ENCODE measurements at regions not wholly inside any gene's neighbourhood (a gene's known extent, or its start where the extent isn't known, plus 50 kb on each side); places are given as distances from the start of the nearest gene placed in this dataset.
"Not testable (repeated sequence)": the region's sequence is repeated elsewhere in the genome, so short reads cannot be mapped to it uniquely, and the experiment has no call there.

DNA sequence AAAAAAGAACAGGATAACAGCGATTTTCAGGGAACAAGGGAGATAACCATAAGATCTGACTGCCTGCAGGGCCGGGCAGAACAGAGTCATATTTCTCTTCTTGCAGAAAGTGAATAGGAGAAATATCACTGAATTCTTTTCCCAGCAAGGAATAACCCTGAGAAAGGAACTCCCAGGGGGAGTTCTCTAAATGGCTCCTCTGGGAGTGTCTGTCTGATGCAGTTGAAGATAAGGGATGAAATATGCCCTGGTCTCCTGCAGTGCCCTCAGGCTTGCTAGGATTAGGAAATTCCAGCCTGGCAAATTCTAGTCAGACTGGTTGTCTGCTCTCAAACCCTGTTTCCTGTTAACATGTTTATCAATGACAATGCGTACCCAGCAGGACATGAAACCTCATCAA lies 830.8 kb upstream of the TMEFF2 start:
- H3K36me3 ChIP-seq (ENCODE audit: control insufficient read depth in 1 of 2, insufficient read depth in 2 of 2, low read length in 2 of 2); H3K27ac ChIP-seq (ENCODE audit: low read depth, low read length); H3K9me3 ChIP-seq (ENCODE audit: control insufficient read depth in 1 of 2, low read length in 2 of 2); H3K27me3 ChIP-seq (ENCODE audit: control insufficient read depth in 1 of 2, insufficient read depth in 2 of 2, low read length in 2 of 2); H3K9ac ChIP-seq (ENCODE audit: low read depth in 1 of 2, low read length in 2 of 2); H3K4me3 ChIP-seq (ENCODE audit: low read depth in 1 of 2, low read length in 2 of 2); H3K4me1 ChIP-seq (ENCODE audit: control insufficient read depth in 1 of 2, insufficient read depth in 2 of 2, low read length in 2 of 2): not testable (repeated sequence)

DNA sequence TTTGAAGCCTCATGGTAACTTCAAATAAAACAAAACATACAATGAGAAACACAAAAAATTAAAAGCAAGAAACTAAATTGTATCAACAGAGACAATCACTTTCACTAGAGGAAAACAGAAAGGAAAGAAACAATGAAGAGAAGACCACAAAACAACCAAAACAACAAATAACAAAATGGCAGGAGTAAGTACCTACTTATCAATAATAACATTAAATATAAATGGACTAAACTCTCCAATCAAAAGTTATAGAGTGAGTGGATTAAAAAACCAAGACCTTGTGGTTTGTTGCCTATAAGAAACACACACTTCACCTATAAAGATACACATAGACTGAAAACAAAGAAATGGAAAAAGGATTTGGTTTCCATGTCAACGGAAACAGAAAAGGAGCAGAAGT lies 830.1 kb upstream of the TMEFF2 start:
- Histone ChIP-seq H3K4me3 (ENCODE audit: low read depth in 1 of 2, low read length in 2 of 2) (no peak overlapping the region), H3K27me3 (ENCODE audit: control insufficient read depth in 1 of 2, insufficient read depth in 2 of 2, low read length in 2 of 2) (no peaks in the 10 kb centered on the region), H3K4me1 (ENCODE audit: control insufficient read depth in 1 of 2, insufficient read depth in 2 of 2, low read length in 2 of 2) (no peaks in the 10 kb centered on the region), H3K27ac (ENCODE audit: low read depth, low read length) (no peak overlapping the region), H3K9me3 (ENCODE audit: control insufficient read depth in 1 of 2, low read length in 2 of 2) (peaks cover 0 to 2% of the 10 kb centered on the region in 2 donors), H3K9ac (ENCODE audit: low read depth in 1 of 2, low read length in 2 of 2) (no peak overlapping the region), H3K36me3 (ENCODE audit: control insufficient read depth in 1 of 2, insufficient read depth in 2 of 2, low read length in 2 of 2) (no peaks in the 10 kb centered on the region)

DNA sequence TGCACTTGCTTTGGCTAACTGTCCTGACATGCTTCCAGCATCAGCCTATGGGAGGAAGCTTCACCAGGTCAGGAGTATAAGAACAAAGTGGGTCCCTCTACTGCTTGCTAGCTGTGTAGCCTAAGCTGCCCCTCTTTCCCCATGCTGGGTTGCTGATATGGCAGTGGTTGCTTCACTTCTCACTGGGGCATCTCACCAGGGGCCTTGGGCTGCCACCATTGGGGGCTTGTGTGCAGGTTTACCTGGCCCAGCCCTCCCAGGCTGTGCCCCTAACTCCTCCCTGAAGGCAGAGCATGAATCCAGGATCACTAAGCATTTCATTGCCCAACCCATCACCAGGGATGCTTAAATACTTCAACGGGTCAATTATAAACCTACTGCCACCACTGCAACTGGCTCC lies 817.1 kb upstream of the TMEFF2 start:
- Histone ChIP-seq H3K9ac (ENCODE audit: low read depth in 1 of 2, low read length in 2 of 2) (no peak overlapping the region), H3K27me3 (ENCODE audit: control insufficient read depth in 1 of 2, insufficient read depth in 2 of 2, low read length in 2 of 2) (no peaks in the 10 kb centered on the region), H3K27ac (ENCODE audit: low read depth, low read length) (no peak overlapping the region), H3K36me3 (ENCODE audit: control insufficient read depth in 1 of 2, insufficient read depth in 2 of 2, low read length in 2 of 2) (no peaks in the 10 kb centered on the region), H3K4me3 (ENCODE audit: low read depth in 1 of 2, low read length in 2 of 2) (no peak overlapping the region), H3K4me1 (ENCODE audit: control insufficient read depth in 1 of 2, insufficient read depth in 2 of 2, low read length in 2 of 2) (no peaks in the 10 kb centered on the region), H3K9me3 (ENCODE audit: control insufficient read depth in 1 of 2, low read length in 2 of 2) (no peaks in the 10 kb centered on the region)

DNA sequence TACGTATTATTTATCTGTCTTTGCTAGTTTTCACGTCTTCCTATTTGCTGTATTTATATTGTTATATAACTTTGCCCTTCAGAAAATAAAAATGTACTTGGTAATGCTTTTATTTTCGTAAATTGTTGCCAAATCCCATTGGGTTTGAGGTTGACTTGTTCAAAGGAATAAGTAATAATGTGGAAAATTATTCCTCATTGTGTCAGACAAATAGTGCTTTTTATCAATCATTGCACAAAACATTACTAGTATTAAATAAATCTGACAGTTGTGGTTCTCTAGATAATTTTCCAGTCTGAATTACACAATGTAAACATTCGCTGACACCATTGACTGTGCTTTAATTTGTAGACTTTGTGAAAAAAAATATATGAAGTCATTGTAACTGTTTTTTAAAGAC lies 798.3 kb upstream of the TMEFF2 start:
- H3K36me3 ChIP-seq (ENCODE audit: control insufficient read depth in 1 of 2, insufficient read depth in 2 of 2, low read length in 2 of 2), result no peaks in the 10 kb centered on the region
- no peak overlapping the region for H3K27ac ChIP-seq (ENCODE audit: low read depth, low read length)
- no peaks in the 10 kb centered on the region for H3K4me1 ChIP-seq (ENCODE audit: control insufficient read depth in 1 of 2, insufficient read depth in 2 of 2, low read length in 2 of 2)
- no peaks in the 10 kb centered on the region for H3K9me3 ChIP-seq (ENCODE audit: control insufficient read depth in 1 of 2, low read length in 2 of 2)
- H3K9ac ChIP-seq (ENCODE audit: low read depth in 1 of 2, low read length in 2 of 2), result no peak overlapping the region
- no peak overlapping the region for H3K4me3 ChIP-seq (ENCODE audit: low read depth in 1 of 2, low read length in 2 of 2)
- H3K27me3 ChIP-seq (ENCODE audit: control insufficient read depth in 1 of 2, insufficient read depth in 2 of 2, low read length in 2 of 2), result no peaks in the 10 kb centered on the region

DNA sequence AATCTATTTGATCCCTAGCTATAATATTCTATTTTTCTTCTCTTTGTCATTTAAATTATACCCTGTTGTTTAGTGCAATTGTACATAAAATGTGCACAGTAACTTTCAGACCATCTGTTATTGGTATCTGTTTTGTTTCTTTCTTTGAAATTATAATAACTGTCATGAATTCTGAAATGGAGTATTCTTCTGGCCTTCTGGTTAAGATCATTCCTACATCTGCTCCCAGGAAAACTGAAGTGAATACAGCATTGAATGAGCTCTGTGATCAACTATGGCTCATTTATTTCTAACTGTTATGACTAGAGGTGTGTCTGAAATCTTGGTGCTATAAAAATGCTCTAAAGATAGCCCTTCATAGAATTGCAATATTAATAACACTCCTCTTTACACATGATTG lies 788.4 kb upstream of the TMEFF2 start:
- Histone ChIP-seq H3K4me3 (ENCODE audit: low read depth in 1 of 2, low read length in 2 of 2) (no peak overlapping the region), H3K27me3 (ENCODE audit: control insufficient read depth in 1 of 2, insufficient read depth in 2 of 2, low read length in 2 of 2) (no peaks in the 10 kb centered on the region), H3K9me3 (ENCODE audit: control insufficient read depth in 1 of 2, low read length in 2 of 2) (no peaks in the 10 kb centered on the region), H3K4me1 (ENCODE audit: control insufficient read depth in 1 of 2, insufficient read depth in 2 of 2, low read length in 2 of 2) (no peaks in the 10 kb centered on the region), H3K9ac (ENCODE audit: low read depth in 1 of 2, low read length in 2 of 2) (no peak overlapping the region), H3K27ac (ENCODE audit: low read depth, low read length) (no peak overlapping the region), H3K36me3 (ENCODE audit: control insufficient read depth in 1 of 2, insufficient read depth in 2 of 2, low read length in 2 of 2) (no peaks in the 10 kb centered on the region)

DNA sequence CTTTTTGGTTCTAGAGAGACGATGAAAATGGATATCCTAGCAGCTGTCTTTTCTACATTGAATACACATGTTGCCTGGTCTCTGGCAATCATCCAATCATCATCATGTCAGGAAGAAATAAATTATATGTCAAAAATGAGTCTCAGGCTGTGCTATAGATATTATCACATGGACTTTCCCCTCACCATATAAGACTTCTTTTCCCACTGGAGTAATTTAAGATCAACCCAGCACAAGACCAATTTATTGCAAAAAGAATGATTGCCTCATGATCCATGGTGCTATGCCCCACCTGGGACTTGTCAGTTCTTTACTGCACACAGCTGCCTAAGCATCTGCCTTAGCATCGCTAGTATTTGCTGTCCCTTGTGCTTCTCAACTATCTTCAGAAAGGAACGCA lies 783.7 kb upstream of the TMEFF2 start:
- Histone ChIP-seq H3K9me3 (ENCODE audit: control insufficient read depth in 1 of 2, low read length in 2 of 2) (no peaks in the 10 kb centered on the region), H3K9ac (ENCODE audit: low read depth in 1 of 2, low read length in 2 of 2) (no peak overlapping the region), H3K27me3 (ENCODE audit: control insufficient read depth in 1 of 2, insufficient read depth in 2 of 2, low read length in 2 of 2) (no peaks in the 10 kb centered on the region), H3K4me3 (ENCODE audit: low read depth in 1 of 2, low read length in 2 of 2) (no peak overlapping the region), H3K36me3 (ENCODE audit: control insufficient read depth in 1 of 2, insufficient read depth in 2 of 2, low read length in 2 of 2) (no peaks in the 10 kb centered on the region), H3K27ac (ENCODE audit: low read depth, low read length) (no peak overlapping the region), H3K4me1 (ENCODE audit: control insufficient read depth in 1 of 2, insufficient read depth in 2 of 2, low read length in 2 of 2) (no peaks in the 10 kb centered on the region)

DNA sequence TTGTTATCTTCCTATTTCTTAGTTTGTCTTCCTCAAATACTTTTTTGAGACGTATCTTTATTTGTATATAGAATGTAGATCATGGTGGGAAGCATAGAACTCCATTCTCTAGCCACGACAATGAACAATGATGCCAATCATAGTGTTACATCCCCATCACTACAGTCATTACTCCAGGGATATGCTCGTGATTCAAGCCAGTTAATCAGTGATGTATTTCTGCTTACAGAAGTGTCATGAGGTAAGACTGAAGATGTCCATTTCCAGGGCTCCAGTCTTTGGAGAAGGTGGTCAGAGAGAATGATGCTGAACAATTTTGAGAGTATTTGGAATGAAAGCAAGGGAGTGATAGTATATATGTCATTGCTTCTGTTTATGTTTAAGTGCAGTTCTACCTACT lies 777.2 kb upstream of the TMEFF2 start:
- H3K9ac ChIP-seq (ENCODE audit: low read depth in 1 of 2, low read length in 2 of 2), result no peak overlapping the region
- H3K4me3 ChIP-seq (ENCODE audit: low read depth in 1 of 2, low read length in 2 of 2), result no peak overlapping the region
- no peaks in the 10 kb centered on the region for H3K4me1 ChIP-seq (ENCODE audit: control insufficient read depth in 1 of 2, insufficient read depth in 2 of 2, low read length in 2 of 2)
- H3K27me3 ChIP-seq (ENCODE audit: control insufficient read depth in 1 of 2, insufficient read depth in 2 of 2, low read length in 2 of 2), result no peaks in the 10 kb centered on the region
- H3K27ac ChIP-seq (ENCODE audit: low read depth, low read length), result no peak overlapping the region
- no peaks in the 10 kb centered on the region for H3K9me3 ChIP-seq (ENCODE audit: control insufficient read depth in 1 of 2, low read length in 2 of 2)
- no peaks in the 10 kb centered on the region for H3K36me3 ChIP-seq (ENCODE audit: control insufficient read depth in 1 of 2, insufficient read depth in 2 of 2, low read length in 2 of 2)

DNA sequence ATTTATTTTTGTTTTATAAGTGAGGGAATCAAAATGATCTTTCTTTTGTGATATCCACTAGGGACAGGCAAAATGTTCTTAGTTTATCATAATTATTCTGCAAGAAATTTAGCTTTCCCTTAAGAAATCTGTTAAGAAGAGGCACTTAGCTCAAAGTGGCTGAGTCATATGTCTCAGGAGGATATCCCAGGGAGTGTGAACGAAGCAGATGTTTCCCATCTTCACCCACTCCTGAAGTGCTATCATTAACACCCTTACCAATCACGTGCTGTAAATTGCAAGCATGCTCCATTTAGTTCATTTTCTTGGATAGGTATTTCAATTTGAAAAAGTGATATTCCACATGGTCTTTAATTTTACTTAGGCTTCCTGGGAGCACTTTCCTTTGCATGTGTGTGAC lies 774.3 kb upstream of the TMEFF2 start:
- H3K4me3 ChIP-seq (ENCODE audit: low read depth in 1 of 2, low read length in 2 of 2), result no peak overlapping the region
- no peaks in the 10 kb centered on the region for H3K27me3 ChIP-seq (ENCODE audit: control insufficient read depth in 1 of 2, insufficient read depth in 2 of 2, low read length in 2 of 2)
- H3K9me3 ChIP-seq (ENCODE audit: control insufficient read depth in 1 of 2, low read length in 2 of 2), result no peaks in the 10 kb centered on the region
- H3K9ac ChIP-seq (ENCODE audit: low read depth in 1 of 2, low read length in 2 of 2), result no peak overlapping the region
- no peaks in the 10 kb centered on the region for H3K4me1 ChIP-seq (ENCODE audit: control insufficient read depth in 1 of 2, insufficient read depth in 2 of 2, low read length in 2 of 2)
- H3K36me3 ChIP-seq (ENCODE audit: control insufficient read depth in 1 of 2, insufficient read depth in 2 of 2, low read length in 2 of 2), result no peaks in the 10 kb centered on the region
- H3K27ac ChIP-seq (ENCODE audit: low read depth, low read length), result no peak overlapping the region

DNA sequence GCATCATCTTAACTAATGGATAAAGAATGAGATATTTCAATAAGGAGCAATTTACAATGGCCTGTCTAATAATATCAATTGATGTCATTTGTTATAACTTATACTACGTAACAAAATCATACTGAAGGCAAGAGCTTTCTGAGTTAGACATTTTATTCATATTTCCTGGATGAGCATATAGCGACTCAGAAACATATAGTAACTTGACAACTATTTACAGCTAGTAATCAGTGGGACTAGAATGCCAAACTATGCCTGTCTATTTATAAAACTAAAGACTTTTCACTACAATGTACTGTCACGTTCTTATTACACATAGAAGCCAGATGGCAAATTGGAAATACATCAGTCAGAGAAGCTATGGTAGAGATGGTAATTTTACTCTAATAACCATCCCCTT lies 766.2 kb upstream of the TMEFF2 start:
- Histone ChIP-seq H3K4me3 (ENCODE audit: low read depth in 1 of 2, low read length in 2 of 2) (no peak overlapping the region), H3K36me3 (ENCODE audit: control insufficient read depth in 1 of 2, insufficient read depth in 2 of 2, low read length in 2 of 2) (no peaks in the 10 kb centered on the region), H3K4me1 (ENCODE audit: control insufficient read depth in 1 of 2, insufficient read depth in 2 of 2, low read length in 2 of 2) (no peaks in the 10 kb centered on the region), H3K27me3 (ENCODE audit: control insufficient read depth in 1 of 2, insufficient read depth in 2 of 2, low read length in 2 of 2) (no peaks in the 10 kb centered on the region), H3K9me3 (ENCODE audit: control insufficient read depth in 1 of 2, low read length in 2 of 2) (no peaks in the 10 kb centered on the region), H3K9ac (ENCODE audit: low read depth in 1 of 2, low read length in 2 of 2) (no peak overlapping the region), H3K27ac (ENCODE audit: low read depth, low read length) (no peak overlapping the region)

DNA sequence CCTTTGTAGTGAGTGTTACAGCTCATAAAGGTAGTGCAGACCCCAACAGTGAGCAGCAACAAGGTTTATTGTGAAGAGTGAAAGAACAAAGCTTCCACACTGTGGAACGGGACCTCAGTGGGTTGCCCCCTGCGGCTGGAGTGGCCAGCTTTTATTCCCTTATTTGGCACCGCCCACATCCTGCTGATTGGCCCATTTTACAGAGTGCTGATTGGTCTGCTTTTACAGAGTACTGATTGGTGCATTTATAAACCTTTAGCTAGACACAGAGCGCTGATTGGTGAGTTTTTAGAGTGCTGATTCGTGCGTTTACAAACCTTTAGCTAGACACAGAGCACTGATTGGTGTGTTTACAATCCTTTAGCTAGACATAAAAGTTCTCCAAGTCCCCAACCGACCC lies 763.9 kb upstream of the TMEFF2 start:
- not testable (repeated sequence) for H3K27ac ChIP-seq (ENCODE audit: low read depth, low read length); H3K9ac ChIP-seq (ENCODE audit: low read depth in 1 of 2, low read length in 2 of 2); H3K4me3 ChIP-seq (ENCODE audit: low read depth in 1 of 2, low read length in 2 of 2); H3K27me3 ChIP-seq (ENCODE audit: control insufficient read depth in 1 of 2, insufficient read depth in 2 of 2, low read length in 2 of 2); H3K36me3 ChIP-seq (ENCODE audit: control insufficient read depth in 1 of 2, insufficient read depth in 2 of 2, low read length in 2 of 2); H3K9me3 ChIP-seq (ENCODE audit: control insufficient read depth in 1 of 2, low read length in 2 of 2); H3K4me1 ChIP-seq (ENCODE audit: control insufficient read depth in 1 of 2, insufficient read depth in 2 of 2, low read length in 2 of 2)

DNA sequence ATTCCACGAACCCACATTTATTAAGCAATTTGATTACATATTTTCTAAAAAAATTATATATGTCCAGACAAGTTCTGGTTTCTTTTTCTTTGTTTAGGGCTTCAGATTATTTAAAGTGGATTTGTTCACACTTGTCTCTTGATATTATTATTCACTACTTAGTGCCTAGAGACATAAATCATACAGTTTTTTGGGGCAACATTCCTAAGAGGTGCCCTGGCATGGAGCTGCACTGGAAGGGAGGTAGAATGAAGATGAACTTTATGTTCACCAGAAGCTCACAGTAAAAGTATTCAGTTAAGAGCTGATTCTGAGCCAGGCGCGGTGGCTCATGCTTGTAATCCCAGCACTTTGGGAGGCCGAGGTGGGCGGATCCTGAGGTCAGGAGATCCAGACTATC lies 762.7 kb upstream of the TMEFF2 start:
- H3K4me3 ChIP-seq (ENCODE audit: low read depth in 1 of 2, low read length in 2 of 2), result no peak overlapping the region
- H3K36me3 ChIP-seq (ENCODE audit: control insufficient read depth in 1 of 2, insufficient read depth in 2 of 2, low read length in 2 of 2), result no peaks in the 10 kb centered on the region
- H3K9me3 ChIP-seq (ENCODE audit: control insufficient read depth in 1 of 2, low read length in 2 of 2), result no peaks in the 10 kb centered on the region
- no peaks in the 10 kb centered on the region for H3K4me1 ChIP-seq (ENCODE audit: control insufficient read depth in 1 of 2, insufficient read depth in 2 of 2, low read length in 2 of 2)
- no peak overlapping the region for H3K9ac ChIP-seq (ENCODE audit: low read depth in 1 of 2, low read length in 2 of 2)
- no peak overlapping the region for H3K27ac ChIP-seq (ENCODE audit: low read depth, low read length)
- no peaks in the 10 kb centered on the region for H3K27me3 ChIP-seq (ENCODE audit: control insufficient read depth in 1 of 2, insufficient read depth in 2 of 2, low read length in 2 of 2)

Data from duodenal mucosa (tissue), 2 donors.